ENCODE measurements at regions not wholly inside any gene's neighbourhood (a gene's known extent, or its start where the extent isn't known, plus 50 kb on each side); places are given as distances from the start of the nearest gene placed in this dataset.

DNA sequence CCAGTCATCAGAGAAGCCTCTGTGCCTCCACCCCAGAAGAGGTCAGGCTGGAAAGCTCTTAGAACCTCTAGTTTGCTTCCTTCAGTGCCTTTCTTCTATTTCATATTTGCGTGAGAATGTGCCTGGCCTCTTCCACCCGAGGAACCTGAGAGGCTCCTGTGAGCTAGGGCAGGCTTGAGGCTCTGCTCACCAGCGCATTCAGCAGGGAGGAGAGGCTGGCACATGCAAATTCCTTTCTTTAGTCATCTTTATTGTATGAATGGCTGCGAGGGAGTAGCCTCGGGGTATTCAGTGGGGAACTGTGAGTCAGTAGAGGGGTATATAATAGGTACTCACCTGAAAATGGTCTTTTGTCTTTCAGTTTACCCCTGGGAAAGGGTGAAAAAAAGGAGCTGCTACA is 268.3 kb downstream of the ABCC12 start:
- ATAC-seq: peak; percentile 77
- no peak for TF ChIP-seq RARB (CRISPR knock-in tag; IDR thresholded peaks at IDR 0.05)
- TF ChIP-seq SNAI2 (CRISPR knock-in tag; IDR thresholded peaks at IDR 0.05): no peak
- TF ChIP-seq BACH2 (CRISPR knock-in tag; IDR thresholded peaks at IDR 0.05; ENCODE audit: borderline replicate concordance): no peak
- TF ChIP-seq OSR1 (CRISPR knock-in tag; IDR thresholded peaks at IDR 0.05): no peak
- TF ChIP-seq, protein P1, sequence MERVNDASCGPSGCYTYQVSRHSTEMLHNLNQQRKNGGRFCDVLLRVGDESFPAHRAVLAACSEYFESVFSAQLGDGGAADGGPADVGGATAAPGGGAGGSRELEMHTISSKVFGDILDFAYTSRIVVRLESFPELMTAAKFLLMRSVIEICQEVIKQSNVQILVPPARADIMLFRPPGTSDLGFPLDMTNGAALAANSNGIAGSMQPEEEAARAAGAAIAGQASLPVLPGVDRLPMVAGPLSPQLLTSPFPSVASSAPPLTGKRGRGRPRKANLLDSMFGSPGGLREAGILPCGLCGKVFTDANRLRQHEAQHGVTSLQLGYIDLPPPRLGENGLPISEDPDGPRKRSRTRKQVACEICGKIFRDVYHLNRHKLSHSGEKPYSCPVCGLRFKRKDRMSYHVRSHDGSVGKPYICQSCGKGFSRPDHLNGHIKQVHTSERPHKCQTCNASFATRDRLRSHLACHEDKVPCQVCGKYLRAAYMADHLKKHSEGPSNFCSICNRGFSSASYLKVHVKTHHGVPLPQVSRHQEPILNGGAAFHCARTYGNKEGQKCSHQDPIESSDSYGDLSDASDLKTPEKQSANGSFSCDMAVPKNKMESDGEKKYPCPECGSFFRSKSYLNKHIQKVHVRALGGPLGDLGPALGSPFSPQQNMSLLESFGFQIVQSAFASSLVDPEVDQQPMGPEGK (CRISPR knock-in tag; IDR thresholded peaks at IDR 0.05; ENCODE audit: borderline replicate concordance): no peak
- TF ChIP-seq ZNF70 (CRISPR knock-in tag; IDR thresholded peaks at IDR 0.05): no peak
- no peak for TF ChIP-seq ZNF8 (CRISPR knock-in tag; IDR thresholded peaks at IDR 0.05)
- TF ChIP-seq GLIS3 (CRISPR knock-in tag; IDR thresholded peaks at IDR 0.05): no peak
- TF ChIP-seq, protein P2, sequence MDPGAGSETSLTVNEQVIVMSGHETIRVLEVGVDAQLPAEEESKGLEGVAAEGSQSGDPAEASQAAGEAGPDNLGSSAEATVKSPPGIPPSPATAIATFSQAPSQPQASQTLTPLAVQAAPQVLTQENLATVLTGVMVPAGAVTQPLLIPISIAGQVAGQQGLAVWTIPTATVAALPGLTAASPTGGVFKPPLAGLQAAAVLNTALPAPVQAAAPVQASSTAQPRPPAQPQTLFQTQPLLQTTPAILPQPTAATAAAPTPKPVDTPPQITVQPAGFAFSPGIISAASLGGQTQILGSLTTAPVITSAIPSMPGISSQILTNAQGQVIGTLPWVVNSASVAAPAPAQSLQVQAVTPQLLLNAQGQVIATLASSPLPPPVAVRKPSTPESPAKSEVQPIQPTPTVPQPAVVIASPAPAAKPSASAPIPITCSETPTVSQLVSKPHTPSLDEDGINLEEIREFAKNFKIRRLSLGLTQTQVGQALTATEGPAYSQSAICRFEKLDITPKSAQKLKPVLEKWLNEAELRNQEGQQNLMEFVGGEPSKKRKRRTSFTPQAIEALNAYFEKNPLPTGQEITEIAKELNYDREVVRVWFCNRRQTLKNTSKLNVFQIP (CRISPR knock-in tag; IDR thresholded peaks at IDR 0.05; ENCODE audit: borderline replicate concordance, low read depth): no peak
- TF ChIP-seq ZFP30 (CRISPR knock-in tag; IDR thresholded peaks at IDR 0.05): no peak
- TF ChIP-seq, protein P3, sequence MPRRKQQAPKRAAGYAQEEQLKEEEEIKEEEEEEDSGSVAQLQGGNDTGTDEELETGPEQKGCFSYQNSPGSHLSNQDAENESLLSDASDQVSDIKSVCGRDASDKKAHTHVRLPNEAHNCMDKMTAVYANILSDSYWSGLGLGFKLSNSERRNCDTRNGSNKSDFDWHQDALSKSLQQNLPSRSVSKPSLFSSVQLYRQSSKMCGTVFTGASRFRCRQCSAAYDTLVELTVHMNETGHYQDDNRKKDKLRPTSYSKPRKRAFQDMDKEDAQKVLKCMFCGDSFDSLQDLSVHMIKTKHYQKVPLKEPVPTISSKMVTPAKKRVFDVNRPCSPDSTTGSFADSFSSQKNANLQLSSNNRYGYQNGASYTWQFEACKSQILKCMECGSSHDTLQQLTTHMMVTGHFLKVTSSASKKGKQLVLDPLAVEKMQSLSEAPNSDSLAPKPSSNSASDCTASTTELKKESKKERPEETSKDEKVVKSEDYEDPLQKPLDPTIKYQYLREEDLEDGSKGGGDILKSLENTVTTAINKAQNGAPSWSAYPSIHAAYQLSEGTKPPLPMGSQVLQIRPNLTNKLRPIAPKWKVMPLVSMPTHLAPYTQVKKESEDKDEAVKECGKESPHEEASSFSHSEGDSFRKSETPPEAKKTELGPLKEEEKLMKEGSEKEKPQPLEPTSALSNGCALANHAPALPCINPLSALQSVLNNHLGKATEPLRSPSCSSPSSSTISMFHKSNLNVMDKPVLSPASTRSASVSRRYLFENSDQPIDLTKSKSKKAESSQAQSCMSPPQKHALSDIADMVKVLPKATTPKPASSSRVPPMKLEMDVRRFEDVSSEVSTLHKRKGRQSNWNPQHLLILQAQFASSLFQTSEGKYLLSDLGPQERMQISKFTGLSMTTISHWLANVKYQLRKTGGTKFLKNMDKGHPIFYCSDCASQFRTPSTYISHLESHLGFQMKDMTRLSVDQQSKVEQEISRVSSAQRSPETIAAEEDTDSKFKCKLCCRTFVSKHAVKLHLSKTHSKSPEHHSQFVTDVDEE (CRISPR knock-in tag; IDR thresholded peaks at IDR 0.05): no peak
- no peak for TF ChIP-seq ARNTL (CRISPR knock-in tag; IDR thresholded peaks at IDR 0.05; ENCODE audit: borderline replicate concordance, low read depth)
- no peak for TF ChIP-seq ESRRG (CRISPR knock-in tag; IDR thresholded peaks at IDR 0.05)
- TF ChIP-seq TCF4 (CRISPR knock-in tag; IDR thresholded peaks at IDR 0.05; ENCODE audit: borderline replicate concordance): no peak
- no peak for TF ChIP-seq ZNF565 (CRISPR knock-in tag; conservative IDR thresholded peaks at IDR 0.05; ENCODE audit: low read depth)
- TF ChIP-seq TOX (CRISPR knock-in tag; IDR thresholded peaks at IDR 0.05; ENCODE audit: borderline replicate concordance): no peak
- TF ChIP-seq PPARA (CRISPR knock-in tag; IDR thresholded peaks at IDR 0.05; ENCODE audit: borderline replicate concordance): no peak

DNA sequence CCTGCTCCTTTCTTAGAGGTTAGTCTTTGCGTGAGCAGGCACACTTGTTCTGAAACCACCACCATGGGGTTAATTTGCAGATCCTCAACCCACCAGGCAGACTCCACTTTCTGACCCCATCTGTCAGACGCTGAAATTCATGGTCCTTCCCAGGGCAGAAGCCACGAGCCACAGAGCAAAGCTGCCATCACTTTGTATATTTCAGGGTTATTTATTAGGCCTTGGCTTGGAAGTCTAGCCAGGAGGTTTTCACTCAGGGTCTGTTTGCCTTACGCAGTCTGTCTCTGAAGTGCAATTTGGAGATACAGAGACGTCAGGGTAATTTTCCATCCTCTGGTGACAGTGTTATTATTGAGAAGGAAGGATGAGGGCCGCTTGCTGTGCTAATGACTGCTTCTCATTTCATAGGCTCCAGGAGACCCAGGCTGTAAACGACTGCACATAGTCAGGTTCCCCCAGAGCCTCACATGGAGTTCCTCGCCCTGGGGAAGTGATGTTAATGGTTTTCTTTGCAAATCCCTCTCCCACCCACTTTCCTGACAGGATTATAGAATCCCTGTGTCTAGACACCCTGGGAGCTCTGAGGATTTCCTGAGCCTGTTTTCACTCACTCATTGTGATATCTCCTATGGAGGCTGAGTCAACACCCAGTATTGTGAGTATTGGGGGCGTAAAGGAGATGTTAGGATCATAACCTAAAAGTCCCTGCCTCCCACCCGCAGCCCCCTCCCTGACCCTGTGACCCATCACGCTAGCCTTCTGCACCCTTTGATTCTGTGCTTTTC is 269.0 kb downstream of the ABCC12 start:
- no peak for TF ChIP-seq PPARA (CRISPR knock-in tag; IDR thresholded peaks at IDR 0.05; ENCODE audit: borderline replicate concordance)
- TF ChIP-seq ZNF565 (CRISPR knock-in tag; conservative IDR thresholded peaks at IDR 0.05; ENCODE audit: low read depth): no peak
- no peak for TF ChIP-seq TCF4 (CRISPR knock-in tag; IDR thresholded peaks at IDR 0.05; ENCODE audit: borderline replicate concordance)
- no peak for TF ChIP-seq ZNF70 (CRISPR knock-in tag; IDR thresholded peaks at IDR 0.05)
- no peak for ATAC-seq

DNA sequence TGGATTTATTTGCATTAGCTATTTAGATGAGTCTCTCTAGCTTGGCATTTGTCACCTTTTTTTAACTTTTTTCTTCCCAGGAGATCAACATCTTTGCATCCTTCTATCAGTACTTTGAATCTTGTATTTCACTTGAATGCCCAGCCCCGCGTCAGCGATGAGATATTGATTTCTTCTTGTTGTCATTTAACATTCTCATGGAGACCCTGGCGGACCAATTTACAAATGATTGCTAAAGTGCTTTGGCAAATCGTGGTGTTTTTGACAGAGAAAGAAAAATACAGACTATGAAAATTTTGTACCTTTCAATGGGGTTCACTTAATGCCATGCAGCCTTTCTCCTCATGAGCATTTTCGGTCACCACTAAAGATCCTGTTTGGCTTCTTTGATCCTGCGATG is 269.7 kb downstream of the ABCC12 start:
- no peak for TF ChIP-seq BACH2 (CRISPR knock-in tag; IDR thresholded peaks at IDR 0.05; ENCODE audit: borderline replicate concordance)
- no peak for TF ChIP-seq TCF4 (CRISPR knock-in tag; IDR thresholded peaks at IDR 0.05; ENCODE audit: borderline replicate concordance)
- no peak for TF ChIP-seq ESRRG (CRISPR knock-in tag; IDR thresholded peaks at IDR 0.05)
- TF ChIP-seq ZNF565 (CRISPR knock-in tag; conservative IDR thresholded peaks at IDR 0.05; ENCODE audit: low read depth): no peak
- TF ChIP-seq CSDC2 (CRISPR knock-in tag; IDR thresholded peaks at IDR 0.05): no peak
- TF ChIP-seq, protein P4, sequence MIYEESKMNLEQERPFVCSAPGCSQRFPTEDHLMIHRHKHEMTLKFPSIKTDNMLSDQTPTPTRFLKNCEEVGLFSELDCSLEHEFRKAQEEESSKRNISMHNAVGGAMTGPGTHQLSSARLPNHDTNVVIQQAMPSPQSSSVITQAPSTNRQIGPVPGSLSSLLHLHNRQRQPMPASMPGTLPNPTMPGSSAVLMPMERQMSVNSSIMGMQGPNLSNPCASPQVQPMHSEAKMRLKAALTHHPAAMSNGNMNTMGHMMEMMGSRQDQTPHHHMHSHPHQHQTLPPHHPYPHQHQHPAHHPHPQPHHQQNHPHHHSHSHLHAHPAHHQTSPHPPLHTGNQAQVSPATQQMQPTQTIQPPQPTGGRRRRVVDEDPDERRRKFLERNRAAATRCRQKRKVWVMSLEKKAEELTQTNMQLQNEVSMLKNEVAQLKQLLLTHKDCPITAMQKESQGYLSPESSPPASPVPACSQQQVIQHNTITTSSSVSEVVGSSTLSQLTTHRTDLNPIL (CRISPR knock-in tag; IDR thresholded peaks at IDR 0.05; ENCODE audit: low read depth): no peak
- TF ChIP-seq, protein P1 (CRISPR knock-in tag; IDR thresholded peaks at IDR 0.05; ENCODE audit: borderline replicate concordance): no peak
- no peak for TF ChIP-seq ZFP3 (CRISPR knock-in tag; IDR thresholded peaks at IDR 0.05)
- TF ChIP-seq, protein P2 (CRISPR knock-in tag; IDR thresholded peaks at IDR 0.05; ENCODE audit: borderline replicate concordance, low read depth): no peak
- no peak for TF ChIP-seq ZFP30 (CRISPR knock-in tag; IDR thresholded peaks at IDR 0.05)
- TF ChIP-seq ZC3H10 (CRISPR knock-in tag; IDR thresholded peaks at IDR 0.05): no peak
- TF ChIP-seq, protein P3 (CRISPR knock-in tag; IDR thresholded peaks at IDR 0.05): no peak
- no peak for ATAC-seq

Data from SK-N-SH treated with all-trans-retinoic acid at 6 μM for 48 hours (cell line).